NCI-H2081 (cell line): ENCODE measurements at regions not wholly inside any gene's neighbourhood (a gene's known extent, or its start where the extent isn't known, plus 50 kb on each side); places are given as distances from the start of the nearest gene placed in this dataset.
A peak's percentile ranks its signal among the peaks of the same experiment; 100 is the strongest.

ENCODE experiments used
- DNase-seq, 2 experiments: peaks; one replicate each; lab custom pipeline; 2025; lab: John Stamatoyannopoulos, UW

- DNase-seq, result no peak
These were observed 72.2 kb upstream of the PDK4 start for GRCh38 chr7:95668504-95669018.

GRCh38 chr7:95662987-95663386 lies 66.7 kb upstream of the PDK4 start:
- DNase-seq, result no peak

- no peak for DNase-seq
These were observed 63.7 kb upstream of the PDK4 start for GRCh38 chr7:95660023-95660434.

- DNase-seq, result no peak
These were observed 62.4 kb upstream of the PDK4 start for GRCh38 chr7:95658676-95659075.

GRCh38 chr7:95649546-95649945 lies 53.2 kb upstream of the PDK4 start:
- DNase-seq, result no peak

- peak in 1 of 2 experiments; percentile 23 for DNase-seq
These were observed 50.0 kb upstream of the PDK4 start for GRCh38 chr7:95646350-95646749.
